ENCODE measurements at regions not wholly inside any gene's neighbourhood (a gene's known extent, or its start where the extent isn't known, plus 50 kb on each side); places are given as distances from the start of the nearest gene placed in this dataset.
"Not testable (repeated sequence)": the region's sequence is repeated elsewhere in the genome, so short reads cannot be mapped to it uniquely, and the experiment has no call there.

DNA sequence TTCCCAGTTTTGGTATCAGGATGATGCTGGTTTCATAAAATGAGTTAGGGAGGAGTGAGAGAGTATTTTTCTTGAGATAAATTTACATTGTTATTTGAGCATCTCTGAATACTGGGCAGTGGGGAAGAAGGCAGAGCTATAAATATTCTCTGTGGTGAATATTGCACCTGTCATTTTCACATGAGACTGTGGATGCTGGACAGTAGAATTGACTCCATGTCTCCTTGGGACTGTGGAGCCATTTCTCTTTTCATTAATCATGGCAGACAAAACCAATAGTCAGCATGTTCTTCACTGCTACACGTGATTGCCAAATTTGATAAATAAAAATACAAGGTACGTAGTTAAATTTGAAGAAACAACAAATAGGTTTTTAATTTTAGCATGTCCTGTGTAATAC is 81.2 kb upstream of the PHACTR1 start:
- DNase-seq (ENCODE audit: low spot score in 2 of 2), result no peak
- Histone ChIP-seq H3K4me3 (no peak overlapping the region), H3K27me3 (no peaks in the 10 kb centered on the region), H3K4me1 (no peaks in the 10 kb centered on the region), H3K9me3 (no peaks in the 10 kb centered on the region), H3K36me3 (no peaks in the 10 kb centered on the region), H3K27ac (no peak overlapping the region)
- 41% methylated on average over 2 of the region's 2 CpGs for WGBS
- TF ChIP-seq POLR2A (IDR thresholded peaks at IDR 0.05) (no peak), POLR2AphosphoS5 (IDR thresholded peaks at IDR 0.05) (no peak), EP300 (IDR thresholded peaks at IDR 0.05) (no peak)
- TF ChIP-seq, protein P1, sequence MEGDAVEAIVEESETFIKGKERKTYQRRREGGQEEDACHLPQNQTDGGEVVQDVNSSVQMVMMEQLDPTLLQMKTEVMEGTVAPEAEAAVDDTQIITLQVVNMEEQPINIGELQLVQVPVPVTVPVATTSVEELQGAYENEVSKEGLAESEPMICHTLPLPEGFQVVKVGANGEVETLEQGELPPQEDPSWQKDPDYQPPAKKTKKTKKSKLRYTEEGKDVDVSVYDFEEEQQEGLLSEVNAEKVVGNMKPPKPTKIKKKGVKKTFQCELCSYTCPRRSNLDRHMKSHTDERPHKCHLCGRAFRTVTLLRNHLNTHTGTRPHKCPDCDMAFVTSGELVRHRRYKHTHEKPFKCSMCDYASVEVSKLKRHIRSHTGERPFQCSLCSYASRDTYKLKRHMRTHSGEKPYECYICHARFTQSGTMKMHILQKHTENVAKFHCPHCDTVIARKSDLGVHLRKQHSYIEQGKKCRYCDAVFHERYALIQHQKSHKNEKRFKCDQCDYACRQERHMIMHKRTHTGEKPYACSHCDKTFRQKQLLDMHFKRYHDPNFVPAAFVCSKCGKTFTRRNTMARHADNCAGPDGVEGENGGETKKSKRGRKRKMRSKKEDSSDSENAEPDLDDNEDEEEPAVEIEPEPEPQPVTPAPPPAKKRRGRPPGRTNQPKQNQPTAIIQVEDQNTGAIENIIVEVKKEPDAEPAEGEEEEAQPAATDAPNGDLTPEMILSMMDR (IDR thresholded peaks at IDR 0.05), result no peak

DNA sequence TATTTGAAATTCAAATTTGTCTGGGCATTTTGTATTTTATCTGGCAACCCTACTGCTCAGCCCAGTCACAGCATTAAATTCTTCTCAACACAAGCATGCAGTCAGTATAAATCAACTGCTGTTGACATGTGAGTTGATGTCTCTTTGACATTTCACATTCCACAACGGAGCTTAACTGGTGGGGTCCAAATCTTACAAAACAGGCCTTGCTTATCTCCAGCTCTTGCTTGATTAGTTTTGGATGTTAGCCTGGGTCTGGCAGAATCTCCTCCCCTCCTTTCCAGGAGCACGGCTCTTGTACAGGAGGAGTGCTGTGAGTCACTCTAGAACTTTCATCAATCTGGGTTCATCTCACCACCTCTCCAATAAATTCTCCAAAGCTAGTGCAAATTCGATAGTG is 80.8 kb upstream of the PHACTR1 start:
- no peaks in the 10 kb centered on the region for H3K27me3 ChIP-seq
- H3K4me1 ChIP-seq, result no peaks in the 10 kb centered on the region
- no peak for DNase-seq (ENCODE audit: low spot score in 2 of 2)
- H3K4me3 ChIP-seq, result no peak overlapping the region
- no peaks in the 10 kb centered on the region for H3K9me3 ChIP-seq
- WGBS, result 40% methylated on average over 3 of the region's 3 CpGs
- no peaks in the 10 kb centered on the region for H3K36me3 ChIP-seq
- TF ChIP-seq POLR2AphosphoS5 (IDR thresholded peaks at IDR 0.05), result no peak
- TF ChIP-seq EP300 (IDR thresholded peaks at IDR 0.05), result no peak
- TF ChIP-seq, protein P1 (IDR thresholded peaks at IDR 0.05), result no peak
- no peak for TF ChIP-seq POLR2A (IDR thresholded peaks at IDR 0.05)
- no peak overlapping the region for H3K27ac ChIP-seq

GRCh38 chr6:12636336-12636735 is 80.2 kb upstream of the PHACTR1 start:
- H3K27ac ChIP-seq, result no peak overlapping the region
- H3K4me3 ChIP-seq, result no peak overlapping the region
- no peaks in the 10 kb centered on the region for H3K27me3 ChIP-seq
- no peaks in the 10 kb centered on the region for H3K36me3 ChIP-seq
- H3K4me1 ChIP-seq, result no peaks in the 10 kb centered on the region
- 82% methylated on average over 3 of the region's 3 CpGs for WGBS
- no peaks in the 10 kb centered on the region for H3K9me3 ChIP-seq
- DNase-seq (ENCODE audit: low spot score in 2 of 2), result no peak
- TF ChIP-seq, protein P1 (IDR thresholded peaks at IDR 0.05), result no peak
- no peak for TF ChIP-seq POLR2AphosphoS5 (IDR thresholded peaks at IDR 0.05)
- TF ChIP-seq POLR2A (IDR thresholded peaks at IDR 0.05), result no peak
- no peak for TF ChIP-seq EP300 (IDR thresholded peaks at IDR 0.05)

- no peaks in the 10 kb centered on the region for H3K9me3 ChIP-seq
- DNase-seq (ENCODE audit: low spot score in 2 of 2), result no peak
- H3K36me3 ChIP-seq, result no peaks in the 10 kb centered on the region
- no peaks in the 10 kb centered on the region for H3K4me1 ChIP-seq
- no peak overlapping the region for H3K4me3 ChIP-seq
- no peaks in the 10 kb centered on the region for H3K27me3 ChIP-seq
- 34% methylated on average over 7 of the region's 7 CpGs for WGBS
- TF ChIP-seq, protein P1 (IDR thresholded peaks at IDR 0.05), result peak; percentile 11 to 35
- no peak for TF ChIP-seq POLR2AphosphoS5 (IDR thresholded peaks at IDR 0.05)
- H3K27ac ChIP-seq, result no peak overlapping the region
These were observed 78.5 kb upstream of the PHACTR1 start for GRCh38 chr6:12637960-12638641.

GRCh38 chr6:12640438-12640837 is 76.1 kb upstream of the PHACTR1 start:
- H3K9me3 ChIP-seq, result no peaks in the 10 kb centered on the region
- no peaks in the 10 kb centered on the region for H3K27me3 ChIP-seq
- TF ChIP-seq POLR2A (IDR thresholded peaks at IDR 0.05) (no peak), EP300 (IDR thresholded peaks at IDR 0.05) (no peak), POLR2AphosphoS5 (IDR thresholded peaks at IDR 0.05) (no peak)
- TF ChIP-seq, protein P1 (IDR thresholded peaks at IDR 0.05), result no peak
- no peak overlapping the region for H3K27ac ChIP-seq
- no peak for DNase-seq (ENCODE audit: low spot score in 2 of 2)
- H3K4me3 ChIP-seq, result no peak overlapping the region
- no peaks in the 10 kb centered on the region for H3K4me1 ChIP-seq
- 98% methylated on average over 1 of the region's 1 CpG for WGBS
- no peaks in the 10 kb centered on the region for H3K36me3 ChIP-seq

GRCh38 chr6:12641785-12642184 is 74.8 kb upstream of the PHACTR1 start:
- H3K4me1 ChIP-seq; H3K27ac ChIP-seq; H3K4me3 ChIP-seq; H3K27me3 ChIP-seq; H3K36me3 ChIP-seq; H3K9me3 ChIP-seq; DNase-seq (ENCODE audit: low spot score in 2 of 2): not testable (repeated sequence)
- 76% methylated on average over 2 of the region's 2 CpGs for WGBS

Data from suprapubic skin (tissue), 4 donors.